ENCODE measurements at regions not wholly inside any gene's neighbourhood (a gene's known extent, or its start where the extent isn't known, plus 50 kb on each side); places are given as distances from the start of the nearest gene placed in this dataset.

DNA sequence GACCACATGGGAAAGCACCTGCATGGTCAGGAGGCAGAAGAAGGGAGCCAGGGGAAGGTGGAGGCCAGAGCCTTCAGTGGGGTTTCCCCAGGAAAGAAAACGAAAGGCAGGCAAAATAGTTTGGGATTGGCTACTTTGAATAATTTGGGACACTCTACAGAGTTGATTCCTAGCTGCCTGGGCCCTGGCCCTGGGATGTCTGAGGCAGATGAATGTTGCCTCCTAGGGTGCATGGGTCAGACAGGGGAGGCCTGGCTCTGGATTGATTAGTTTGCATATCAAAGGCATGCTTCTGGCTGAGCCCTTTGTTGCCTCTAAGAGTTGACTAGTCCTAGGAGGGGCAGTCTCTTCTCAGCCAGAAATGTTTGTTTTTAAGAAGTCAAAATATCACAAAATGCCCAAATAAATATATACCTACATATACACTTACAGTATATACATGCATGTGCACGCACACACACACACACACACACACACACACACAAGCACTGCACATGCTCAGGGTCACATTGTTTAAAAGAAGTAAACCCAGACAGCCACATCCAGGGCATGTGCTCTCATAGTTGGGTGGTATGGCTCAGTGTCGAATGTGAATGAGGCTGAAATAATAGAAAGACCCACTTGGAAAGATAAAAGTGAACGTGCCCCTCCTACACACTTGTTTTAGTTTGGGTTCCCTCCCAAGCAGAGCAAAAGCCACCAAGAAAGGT lies 184.2 kb downstream of the GPAM start:
- TF ChIP-seq, protein P1, sequence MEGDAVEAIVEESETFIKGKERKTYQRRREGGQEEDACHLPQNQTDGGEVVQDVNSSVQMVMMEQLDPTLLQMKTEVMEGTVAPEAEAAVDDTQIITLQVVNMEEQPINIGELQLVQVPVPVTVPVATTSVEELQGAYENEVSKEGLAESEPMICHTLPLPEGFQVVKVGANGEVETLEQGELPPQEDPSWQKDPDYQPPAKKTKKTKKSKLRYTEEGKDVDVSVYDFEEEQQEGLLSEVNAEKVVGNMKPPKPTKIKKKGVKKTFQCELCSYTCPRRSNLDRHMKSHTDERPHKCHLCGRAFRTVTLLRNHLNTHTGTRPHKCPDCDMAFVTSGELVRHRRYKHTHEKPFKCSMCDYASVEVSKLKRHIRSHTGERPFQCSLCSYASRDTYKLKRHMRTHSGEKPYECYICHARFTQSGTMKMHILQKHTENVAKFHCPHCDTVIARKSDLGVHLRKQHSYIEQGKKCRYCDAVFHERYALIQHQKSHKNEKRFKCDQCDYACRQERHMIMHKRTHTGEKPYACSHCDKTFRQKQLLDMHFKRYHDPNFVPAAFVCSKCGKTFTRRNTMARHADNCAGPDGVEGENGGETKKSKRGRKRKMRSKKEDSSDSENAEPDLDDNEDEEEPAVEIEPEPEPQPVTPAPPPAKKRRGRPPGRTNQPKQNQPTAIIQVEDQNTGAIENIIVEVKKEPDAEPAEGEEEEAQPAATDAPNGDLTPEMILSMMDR (IDR thresholded peaks at IDR 0.05), result no peak
- TF ChIP-seq POLR2AphosphoS5 (IDR thresholded peaks at IDR 0.05), result no peak
- no peak for TF ChIP-seq POLR2A (IDR thresholded peaks at IDR 0.05)
- TF ChIP-seq EP300 (IDR thresholded peaks at IDR 0.05), result no peak
